ENCODE measurements at regions not wholly inside any gene's neighbourhood (a gene's known extent, or its start where the extent isn't known, plus 50 kb on each side); places are given as distances from the start of the nearest gene placed in this dataset.

GRCh38 chr14:86613126-86613525 lies 1083.2 kb downstream of the FLRT2 start:
- TF ChIP-seq, protein P1, sequence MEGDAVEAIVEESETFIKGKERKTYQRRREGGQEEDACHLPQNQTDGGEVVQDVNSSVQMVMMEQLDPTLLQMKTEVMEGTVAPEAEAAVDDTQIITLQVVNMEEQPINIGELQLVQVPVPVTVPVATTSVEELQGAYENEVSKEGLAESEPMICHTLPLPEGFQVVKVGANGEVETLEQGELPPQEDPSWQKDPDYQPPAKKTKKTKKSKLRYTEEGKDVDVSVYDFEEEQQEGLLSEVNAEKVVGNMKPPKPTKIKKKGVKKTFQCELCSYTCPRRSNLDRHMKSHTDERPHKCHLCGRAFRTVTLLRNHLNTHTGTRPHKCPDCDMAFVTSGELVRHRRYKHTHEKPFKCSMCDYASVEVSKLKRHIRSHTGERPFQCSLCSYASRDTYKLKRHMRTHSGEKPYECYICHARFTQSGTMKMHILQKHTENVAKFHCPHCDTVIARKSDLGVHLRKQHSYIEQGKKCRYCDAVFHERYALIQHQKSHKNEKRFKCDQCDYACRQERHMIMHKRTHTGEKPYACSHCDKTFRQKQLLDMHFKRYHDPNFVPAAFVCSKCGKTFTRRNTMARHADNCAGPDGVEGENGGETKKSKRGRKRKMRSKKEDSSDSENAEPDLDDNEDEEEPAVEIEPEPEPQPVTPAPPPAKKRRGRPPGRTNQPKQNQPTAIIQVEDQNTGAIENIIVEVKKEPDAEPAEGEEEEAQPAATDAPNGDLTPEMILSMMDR (IDR thresholded peaks at IDR 0.05): no peak
- no peak for TF ChIP-seq POLR2A (IDR thresholded peaks at IDR 0.05)

Measured in body of pancreas (tissue), 4 donors.